ENCODE measurements at regions not wholly inside any gene's neighbourhood (a gene's known extent, or its start where the extent isn't known, plus 50 kb on each side); places are given as distances from the start of the nearest gene placed in this dataset.
A peak's percentile ranks its signal among the peaks of the same experiment; 100 is the strongest.

DNA sequence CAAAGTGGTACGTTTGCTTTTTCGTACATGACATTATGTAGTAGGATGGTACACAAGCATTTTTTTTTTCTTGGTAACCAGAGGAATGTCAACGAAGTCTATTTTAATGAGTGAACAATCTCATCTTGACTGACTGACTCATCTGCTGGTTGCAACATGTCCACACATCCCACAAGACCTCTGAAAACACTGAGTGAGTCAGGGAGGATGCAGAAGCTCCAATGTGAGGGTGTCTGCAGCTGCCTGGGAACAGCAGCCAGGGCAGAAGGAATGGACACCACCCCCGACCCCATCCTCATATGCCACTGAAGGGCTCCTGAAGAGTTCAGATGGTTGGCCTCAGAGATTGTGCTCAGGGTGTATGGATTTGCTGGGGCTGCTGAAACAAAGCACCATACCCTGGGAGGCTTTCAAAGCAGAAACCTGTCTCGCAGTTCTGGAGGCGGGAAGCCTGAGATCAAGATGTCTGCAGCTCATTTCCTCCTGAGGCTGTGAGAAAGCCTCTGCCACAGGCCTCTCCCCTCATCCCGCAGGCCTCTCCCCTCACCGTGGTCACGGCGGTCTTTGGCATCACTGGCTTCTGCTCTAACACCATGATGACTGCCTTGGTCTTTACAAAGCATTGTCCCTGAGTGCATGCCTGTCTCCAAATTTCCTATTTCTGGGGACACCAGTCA lies 124.6 kb downstream of the LRATD1 start:
- ChIA-PET POLR2A (ENCODE audit: low non-redundant PET) (interaction anchor here (0.6 kb wide), 1 partner anchor 15 kb away, joined by 3 read pairs; no protein-coding TSS in a partner anchor), CTCF (interaction anchor here (0.7 kb wide), 1 partner anchor 15 kb away, joined by 3 read pairs; no protein-coding TSS in a partner anchor)
- DNase-seq (ENCODE audit: low spot score): peak; percentile 86
- TF ChIP-seq, protein P1, sequence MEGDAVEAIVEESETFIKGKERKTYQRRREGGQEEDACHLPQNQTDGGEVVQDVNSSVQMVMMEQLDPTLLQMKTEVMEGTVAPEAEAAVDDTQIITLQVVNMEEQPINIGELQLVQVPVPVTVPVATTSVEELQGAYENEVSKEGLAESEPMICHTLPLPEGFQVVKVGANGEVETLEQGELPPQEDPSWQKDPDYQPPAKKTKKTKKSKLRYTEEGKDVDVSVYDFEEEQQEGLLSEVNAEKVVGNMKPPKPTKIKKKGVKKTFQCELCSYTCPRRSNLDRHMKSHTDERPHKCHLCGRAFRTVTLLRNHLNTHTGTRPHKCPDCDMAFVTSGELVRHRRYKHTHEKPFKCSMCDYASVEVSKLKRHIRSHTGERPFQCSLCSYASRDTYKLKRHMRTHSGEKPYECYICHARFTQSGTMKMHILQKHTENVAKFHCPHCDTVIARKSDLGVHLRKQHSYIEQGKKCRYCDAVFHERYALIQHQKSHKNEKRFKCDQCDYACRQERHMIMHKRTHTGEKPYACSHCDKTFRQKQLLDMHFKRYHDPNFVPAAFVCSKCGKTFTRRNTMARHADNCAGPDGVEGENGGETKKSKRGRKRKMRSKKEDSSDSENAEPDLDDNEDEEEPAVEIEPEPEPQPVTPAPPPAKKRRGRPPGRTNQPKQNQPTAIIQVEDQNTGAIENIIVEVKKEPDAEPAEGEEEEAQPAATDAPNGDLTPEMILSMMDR (conservative IDR thresholded peaks at IDR 0.05; ENCODE audit: low read depth): no peak
- H3K27ac ChIP-seq: peak overlapping the region; percentile 66

DNA sequence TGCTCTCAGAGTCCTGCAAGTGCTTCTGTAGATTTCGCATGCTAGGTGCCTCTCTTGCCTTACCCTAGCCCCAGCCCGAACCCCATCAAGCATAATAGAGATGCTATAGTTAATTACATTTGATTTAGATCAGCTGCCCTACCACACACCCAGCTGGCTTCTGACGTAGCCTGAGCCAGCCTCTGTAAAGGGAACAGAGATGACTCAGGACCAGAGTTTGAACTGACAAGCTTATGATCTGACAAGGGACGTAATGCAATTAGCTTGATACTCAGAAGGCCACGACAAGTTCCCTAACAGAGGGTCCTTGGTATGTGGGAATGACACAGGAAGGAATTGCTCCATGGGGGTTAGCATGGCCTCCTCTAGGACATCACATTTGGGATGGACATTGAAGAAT lies 126.6 kb downstream of the LRATD1 start:
- H3K27ac ChIP-seq: no peak overlapping the region
- ChIA-PET CTCF (no interaction called here), POLR2A (ENCODE audit: low non-redundant PET) (no interaction called here)
- TF ChIP-seq, protein P1 (conservative IDR thresholded peaks at IDR 0.05; ENCODE audit: low read depth): no peak
- DNase-seq (ENCODE audit: low spot score): no peak

DNA sequence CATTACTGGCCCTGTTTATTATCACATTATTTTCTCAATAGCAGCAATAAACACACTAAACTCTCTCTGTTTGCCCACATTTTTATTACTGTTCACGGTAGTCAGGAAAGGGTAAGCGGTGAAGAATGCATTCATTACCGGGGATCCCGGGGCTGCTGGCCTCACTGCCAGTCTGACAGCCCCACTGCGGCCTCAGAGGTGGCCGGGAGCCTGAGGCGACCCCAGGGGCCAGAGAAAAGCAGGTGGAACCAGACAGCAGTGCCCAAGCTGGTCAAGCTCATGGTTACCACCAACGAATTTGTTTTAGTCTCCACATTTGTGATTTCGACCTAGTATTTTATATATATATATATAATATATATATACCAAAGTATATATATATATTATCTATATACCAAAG lies 127.7 kb downstream of the LRATD1 start:
- POLR2A ChIA-PET (ENCODE audit: low non-redundant PET): no interaction called here
- TF ChIP-seq, protein P1 (conservative IDR thresholded peaks at IDR 0.05; ENCODE audit: low read depth): no peak
- H3K27ac ChIP-seq: no peak overlapping the region
- CTCF ChIA-PET: no interaction called here
- DNase-seq (ENCODE audit: low spot score): no peak

DNA sequence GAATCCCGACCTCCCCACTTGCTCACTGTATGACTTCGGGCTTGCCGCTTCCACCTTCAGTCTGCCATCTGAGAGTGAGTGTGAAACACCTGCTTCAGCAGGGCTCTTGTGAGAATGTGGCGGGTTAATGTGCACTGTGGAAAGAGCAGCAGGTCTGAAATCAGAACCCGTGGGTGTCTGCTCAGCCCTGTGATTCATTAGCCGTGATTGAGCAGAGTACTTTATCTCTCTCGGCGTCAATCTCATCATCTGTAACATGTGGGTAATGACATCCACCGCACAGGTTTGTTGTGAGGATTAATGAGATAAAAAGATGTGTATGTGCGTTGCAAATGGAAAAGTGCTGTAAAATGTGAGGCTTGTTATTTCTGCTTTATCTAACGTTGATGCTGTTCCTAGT lies 128.6 kb downstream of the LRATD1 start:
- no peak for DNase-seq (ENCODE audit: low spot score)
- no peak overlapping the region for H3K27ac ChIP-seq
- ChIA-PET CTCF (no interaction called here), POLR2A (ENCODE audit: low non-redundant PET) (no interaction called here)
- TF ChIP-seq, protein P1 (conservative IDR thresholded peaks at IDR 0.05; ENCODE audit: low read depth): no peak

DNA sequence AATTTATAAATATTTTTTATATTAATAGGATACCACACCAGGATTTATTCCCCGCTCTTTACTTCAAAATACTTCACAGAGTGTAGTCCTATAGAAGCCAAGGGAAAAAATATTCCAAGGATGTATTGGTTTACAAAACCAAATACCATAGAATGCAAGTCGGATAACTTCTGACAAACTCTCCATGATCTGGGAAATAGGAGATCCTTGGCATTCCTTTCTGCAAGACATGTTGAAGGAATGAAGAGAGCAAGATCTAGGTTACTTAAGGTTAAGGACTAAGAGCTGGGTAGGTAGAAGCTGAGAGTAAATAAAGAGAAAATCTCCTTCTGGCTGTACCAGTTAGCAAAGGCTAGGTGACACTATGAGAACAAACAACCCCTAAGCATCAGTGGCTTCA lies 141.2 kb downstream of the LRATD1 start:
- H3K27ac ChIP-seq: no peak overlapping the region
- DNase-seq (ENCODE audit: low spot score): no peak
- ChIA-PET CTCF (no interaction called here), POLR2A (ENCODE audit: low non-redundant PET) (no interaction called here)
- TF ChIP-seq, protein P1 (conservative IDR thresholded peaks at IDR 0.05; ENCODE audit: low read depth): no peak

DNA sequence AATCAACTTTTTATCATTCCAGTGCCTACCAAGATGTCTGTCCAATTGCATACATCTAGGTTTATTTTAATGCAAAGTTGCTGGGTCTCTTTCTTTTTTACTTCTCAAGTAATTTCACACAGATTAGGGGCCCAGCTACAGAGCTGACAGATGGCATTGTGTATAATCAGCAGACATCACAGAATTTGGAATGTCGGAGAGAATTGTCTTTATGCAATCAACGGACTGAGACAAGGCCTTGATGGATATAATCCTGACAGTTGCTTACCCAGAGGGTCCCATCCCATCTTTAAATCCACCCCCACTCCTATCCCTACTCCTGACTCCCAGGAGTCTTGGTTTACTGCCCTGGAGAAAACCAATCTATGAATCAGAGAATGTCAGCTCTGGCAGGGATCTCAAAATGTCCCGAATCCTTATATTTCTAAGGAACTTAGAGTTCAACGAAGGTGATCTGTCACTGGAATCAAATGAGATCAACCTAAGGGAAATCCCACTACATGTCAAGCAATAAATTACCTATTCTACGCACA lies 142.0 kb downstream of the LRATD1 start:
- H3K27ac ChIP-seq: no peak overlapping the region
- TF ChIP-seq, protein P1 (conservative IDR thresholded peaks at IDR 0.05; ENCODE audit: low read depth): no peak
- ChIA-PET CTCF (no interaction called here), POLR2A (ENCODE audit: low non-redundant PET) (no interaction called here)
- no peak for DNase-seq (ENCODE audit: low spot score)
